Heart left ventricle (tissue), 13 donors: ENCODE measurements at regions not wholly inside any gene's neighbourhood (a gene's known extent, or its start where the extent isn't known, plus 50 kb on each side); places are given as distances from the start of the nearest gene placed in this dataset.

Experiments
- POLR2A ChIP-seq, 2 donors: fragments of 450-650 bp; IDR thresholded peaks; one replicate each; pipeline ENCODE4 v1.6.1; 2017; ENCODE audit warnings: antibody characterized with exemption in 2 of 2, mild to moderate bottlenecking in 2 of 2, moderate library complexity in 2 of 2
- TF ChIP-seq, protein P1 (sequence below), 12 donors: fragments of 200-600 bp; sonication (generic) in 4 of 12; IDR thresholded peaks; one replicate each; pipeline versions ENCODE4 v1.5.0 to v1.8.0; 2018 to 2022; ENCODE audit warnings: antibody characterized with exemption in 12 of 12, mild to moderate bottlenecking in 5 of 12
- donor health status: ischemic (EF 13 %, LVEDD 7.1; RV severe dilation, severe dysfunction).
- donor health status: DM: no; HTN: yes; CAD: no.
- donor health status: DM: no; HTN: no; CAD: no.
- donor health status: ischemic (EF 25% LVEDD 6.9; RV normal size, moderate dysfunction).
- donor health status: ischemic (EF 25% LVEDD 5.7; RV mildly dilated, moderate dysfunction).
- donor health status: ischemic (EF 35%, LVEDD 5.7; RV mildly dilated, moderate dysfunction).
- donor health status: nonischemic (EF 11% LVEDD 7.7; RV severe dilation, severe dysfunction).
- donor health status: DM: yes; HTN: yes; CAD: no.
- donor health status: PGD.
- donor health status: ischemic (EF 29% LVEDD 5.4; RV normal size, mild dysfunction).
- donor health status: nonischemic (EF 23%, LVEDD 6.1; RV moderate dilation, normal function).

GRCh38 chr10:78762086-78762630 is 306.6 kb upstream of the ZMIZ1 start:
- TF ChIP-seq POLR2A (IDR thresholded peaks at IDR 0.05) = no peak
- TF ChIP-seq, protein P1, sequence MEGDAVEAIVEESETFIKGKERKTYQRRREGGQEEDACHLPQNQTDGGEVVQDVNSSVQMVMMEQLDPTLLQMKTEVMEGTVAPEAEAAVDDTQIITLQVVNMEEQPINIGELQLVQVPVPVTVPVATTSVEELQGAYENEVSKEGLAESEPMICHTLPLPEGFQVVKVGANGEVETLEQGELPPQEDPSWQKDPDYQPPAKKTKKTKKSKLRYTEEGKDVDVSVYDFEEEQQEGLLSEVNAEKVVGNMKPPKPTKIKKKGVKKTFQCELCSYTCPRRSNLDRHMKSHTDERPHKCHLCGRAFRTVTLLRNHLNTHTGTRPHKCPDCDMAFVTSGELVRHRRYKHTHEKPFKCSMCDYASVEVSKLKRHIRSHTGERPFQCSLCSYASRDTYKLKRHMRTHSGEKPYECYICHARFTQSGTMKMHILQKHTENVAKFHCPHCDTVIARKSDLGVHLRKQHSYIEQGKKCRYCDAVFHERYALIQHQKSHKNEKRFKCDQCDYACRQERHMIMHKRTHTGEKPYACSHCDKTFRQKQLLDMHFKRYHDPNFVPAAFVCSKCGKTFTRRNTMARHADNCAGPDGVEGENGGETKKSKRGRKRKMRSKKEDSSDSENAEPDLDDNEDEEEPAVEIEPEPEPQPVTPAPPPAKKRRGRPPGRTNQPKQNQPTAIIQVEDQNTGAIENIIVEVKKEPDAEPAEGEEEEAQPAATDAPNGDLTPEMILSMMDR (IDR thresholded peaks at IDR 0.05) = no peak
